ENCODE measurements at regions not wholly inside any gene's neighbourhood (a gene's known extent, or its start where the extent isn't known, plus 50 kb on each side); places are given as distances from the start of the nearest gene placed in this dataset.
A peak's percentile ranks its signal among the peaks of the same experiment; 100 is the strongest.

DNA sequence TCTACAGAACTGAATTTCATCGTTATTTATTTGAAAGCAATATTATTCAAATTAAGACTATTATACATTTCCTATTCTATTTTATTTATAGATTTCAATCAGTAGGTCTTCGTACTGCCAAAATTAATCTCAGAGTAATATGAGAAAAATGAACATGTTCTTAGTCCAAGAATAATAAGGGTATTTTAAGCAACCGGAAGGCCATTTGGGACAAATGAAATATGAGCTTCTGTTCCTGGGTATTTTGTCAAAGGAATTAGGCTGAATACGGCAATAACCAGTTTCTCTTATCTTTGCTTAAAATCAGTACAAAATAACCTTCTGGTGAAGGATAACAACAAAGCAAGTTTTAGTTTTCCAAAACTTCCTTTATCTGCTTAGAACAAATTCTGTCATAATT is 410.3 kb upstream of the PRR16 start:
- DNase-seq, result no peak
- H3K9me3 Mint-ChIP-seq, result no peaks in the 10 kb centered on the region

GRCh38 chr5:120055858-120056257 is 408.2 kb upstream of the PRR16 start:
- TF ChIP-seq CTCF (IDR thresholded peaks at IDR 0.05), result peak; percentile 71
- H3K27me3 Mint-ChIP-seq (ENCODE audit: insufficient read depth), result no peaks in the 10 kb centered on the region
- no peak overlapping the region for H3K27ac Mint-ChIP-seq
- H3K4me1 Mint-ChIP-seq (ENCODE audit: low read depth), result peaks cover 21% of the 10 kb centered on the region
- H3K36me3 Mint-ChIP-seq (ENCODE audit: low read depth), result no peaks in the 10 kb centered on the region
- H3K9me3 Mint-ChIP-seq, result no peaks in the 10 kb centered on the region
- DNase-seq, result peak; percentile 70
- H3K4me3 Mint-ChIP-seq, result no peak overlapping the region

More for the DNA sequence above, 410.3 kb upstream of the PRR16 start:
- no peaks in the 10 kb centered on the region for H3K36me3 Mint-ChIP-seq (ENCODE audit: low read depth)
- H3K4me3 Mint-ChIP-seq, result no peak overlapping the region
- no peak for TF ChIP-seq CTCF (IDR thresholded peaks at IDR 0.05)
- no peaks in the 10 kb centered on the region for H3K27me3 Mint-ChIP-seq (ENCODE audit: insufficient read depth)
- no peak overlapping the region for H3K27ac Mint-ChIP-seq
- peaks cover 21% of the 10 kb centered on the region for H3K4me1 Mint-ChIP-seq (ENCODE audit: low read depth)

GRCh38 chr5:120062515-120062917 is 401.6 kb upstream of the PRR16 start:
- Mint-ChIP-seq H3K27me3 (ENCODE audit: insufficient read depth) (no peaks in the 10 kb centered on the region), H3K4me3 (peak overlapping the region; percentile 10)

DNA sequence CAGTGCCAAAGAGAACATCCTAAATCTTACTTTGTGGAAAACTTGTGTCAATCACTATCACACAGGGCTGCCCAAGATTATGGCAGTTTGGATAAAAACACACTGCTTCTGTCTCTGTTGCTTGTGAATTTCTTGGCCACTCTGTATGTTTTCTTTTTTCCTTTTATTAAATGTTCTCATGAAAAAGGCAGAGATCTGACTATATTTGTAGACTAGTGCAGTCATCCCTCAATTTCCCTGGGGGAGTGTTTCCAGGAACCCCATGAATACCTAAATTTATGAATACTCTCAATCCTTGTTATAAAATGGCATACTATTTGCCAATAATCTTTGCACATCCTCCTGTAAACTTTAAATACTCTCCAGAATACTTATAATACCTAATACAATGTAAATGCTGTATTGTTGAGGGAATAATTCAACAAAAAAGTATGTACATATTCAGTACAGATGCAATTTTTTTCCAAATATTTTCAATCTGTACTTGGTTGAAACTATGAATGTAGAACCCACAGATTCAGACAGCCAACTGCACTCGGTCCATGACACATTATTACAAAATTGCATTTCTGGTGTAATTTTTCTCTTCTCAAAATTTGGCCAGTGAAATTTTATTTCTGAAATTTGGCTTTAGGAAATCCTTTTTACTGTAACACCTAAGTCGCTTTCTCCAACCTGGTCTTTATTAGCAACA is 391.9 kb upstream of the PRR16 start:
- TF ChIP-seq CTCF (IDR thresholded peaks at IDR 0.05), result no peak
- H3K36me3 Mint-ChIP-seq (ENCODE audit: low read depth), result no peaks in the 10 kb centered on the region
- no peak overlapping the region for H3K27ac Mint-ChIP-seq
- no peak for DNase-seq
- no peak overlapping the region for H3K4me3 Mint-ChIP-seq
- H3K27me3 Mint-ChIP-seq (ENCODE audit: insufficient read depth), result no peaks in the 10 kb centered on the region
- no peaks in the 10 kb centered on the region for H3K4me1 Mint-ChIP-seq (ENCODE audit: low read depth)
- no peaks in the 10 kb centered on the region for H3K9me3 Mint-ChIP-seq

More at GRCh38 chr5:120062515-120062917, 401.6 kb upstream of the PRR16 start:
- peak overlapping the region; percentile 38 for H3K27ac Mint-ChIP-seq
- H3K36me3 Mint-ChIP-seq (ENCODE audit: low read depth), result no peaks in the 10 kb centered on the region
- no peaks in the 10 kb centered on the region for H3K9me3 Mint-ChIP-seq
- TF ChIP-seq CTCF (IDR thresholded peaks at IDR 0.05), result no peak
- DNase-seq, result peak; percentile 61
- peaks cover 14% of the 10 kb centered on the region for H3K4me1 Mint-ChIP-seq (ENCODE audit: low read depth)

GRCh38 chr5:120073722-120074121 is 390.4 kb upstream of the PRR16 start:
- no peaks in the 10 kb centered on the region for H3K9me3 Mint-ChIP-seq
- no peaks in the 10 kb centered on the region for H3K4me1 Mint-ChIP-seq (ENCODE audit: low read depth)
- DNase-seq, result no peak
- H3K27me3 Mint-ChIP-seq (ENCODE audit: insufficient read depth), result no peaks in the 10 kb centered on the region
- H3K4me3 Mint-ChIP-seq, result no peak overlapping the region
- H3K27ac Mint-ChIP-seq, result no peak overlapping the region
- no peak for TF ChIP-seq CTCF (IDR thresholded peaks at IDR 0.05)
- H3K36me3 Mint-ChIP-seq (ENCODE audit: low read depth), result no peaks in the 10 kb centered on the region
